Stomach (tissue), 8 donors: ENCODE measurements at regions not wholly inside any gene's neighbourhood (a gene's known extent, or its start where the extent isn't known, plus 50 kb on each side); places are given as distances from the start of the nearest gene placed in this dataset.

Source experiments
- DNase-seq, 2 donors: peaks; one replicate each; pipeline versions ENCODE4 v3.0.0 to v3.0.0-alpha.2; 2013 to 2019
- H3K27ac ChIP-seq, 5 donors: fragments of 200-600 bp in 4 of 5; sonication (generic) in 4 of 5; one replicate each; pipeline ENCODE4 v1.5.1; 2013 to 2019; ENCODE audit warnings: mild to moderate bottlenecking in 1 of 5, moderate library complexity in 1 of 5
- H3K27me3 ChIP-seq, 3 donors: fragments of 200-600 bp; sonication (generic); one replicate each; pipeline ENCODE4 v1.5.1; 2017 to 2019; ENCODE audit warnings: mixed run types in 1 of 3
- H3K36me3 ChIP-seq, 4 donors: fragments of 200-600 bp; sonication (generic); 1 replicate in 3 of 4; 2 replicates in 1 of 4; pipeline ENCODE4 v1.5.1; 2016 to 2019
- H3K4me1 ChIP-seq, 4 donors: fragments of 200-600 bp; sonication (generic); one replicate each; pipeline ENCODE4 v1.5.1; 2016 to 2019
- H3K4me3 ChIP-seq, 4 donors: fragments of 200-600 bp; sonication (generic) in 3 of 4; one replicate each; pipeline ENCODE4 v1.5.1; 2016 to 2019; ENCODE audit warnings: mild to moderate bottlenecking in 1 of 4
- H3K9me3 ChIP-seq, 4 donors: fragments of 200-600 bp; sonication (generic); one replicate each; pipeline ENCODE4 v1.5.1; 2016 to 2019
- CTCF ChIP-seq, 7 experiments: fragments of 450-650 bp in 4 of 7; fragments of 200-600 bp in 3 of 7; sonication (generic) in 3 of 7; IDR thresholded peaks; one replicate each; pipeline ENCODE4 v1.5.1; 2016 to 2019; ENCODE audit warnings: antibody characterized with exemption in 7 of 7, control low read depth in 2 of 7, mild to moderate bottlenecking in 1 of 7
- EP300 ChIP-seq: sonication (generic); formaldehyde crosslinking; IDR thresholded peaks from one replicate; pipeline ENCODE4 v1.6.1; 2017; ENCODE audit warnings: antibody characterized with exemption
- POLR2A ChIP-seq, 4 donors: fragments of 450-650 bp; IDR thresholded peaks; one replicate each; pipeline ENCODE4 v1.6.1; 2016; ENCODE audit warnings: antibody characterized with exemption in 4 of 4, control low read depth in 2 of 4, mild to moderate bottlenecking in 1 of 4, moderate library complexity in 1 of 4
- POLR2AphosphoS5 ChIP-seq, 3 donors: sonication (generic); formaldehyde crosslinking; IDR thresholded peaks; one replicate each; pipeline ENCODE4 v1.6.1; 2016; ENCODE audit warnings: antibody characterized with exemption in 3 of 3
- WGBS, 5 donors: extraction: QIAGEN DNeasy Blood & Tissue Kit in 3 of 5; methylation state at CpG; one replicate each; pipeline versions ENCODE4 v1.1.5 to v1.1.7; 2013 to 2018; 5-methylcytosine and 5-hydroxymethylcytosine counted together
- intact Hi-C: fragments of 100-400 bp; cut with DNase I; formaldehyde crosslinking; loops from one replicate; pipeline ENCODE4 v1.15.1; 2023; ENCODE audit warnings: low total_unique reads
- donor health status: healthy with polysubstance abuse.
- donor health status: Bipolar disorder and iron deficiency.
- donor health status: healthy.

DNA sequence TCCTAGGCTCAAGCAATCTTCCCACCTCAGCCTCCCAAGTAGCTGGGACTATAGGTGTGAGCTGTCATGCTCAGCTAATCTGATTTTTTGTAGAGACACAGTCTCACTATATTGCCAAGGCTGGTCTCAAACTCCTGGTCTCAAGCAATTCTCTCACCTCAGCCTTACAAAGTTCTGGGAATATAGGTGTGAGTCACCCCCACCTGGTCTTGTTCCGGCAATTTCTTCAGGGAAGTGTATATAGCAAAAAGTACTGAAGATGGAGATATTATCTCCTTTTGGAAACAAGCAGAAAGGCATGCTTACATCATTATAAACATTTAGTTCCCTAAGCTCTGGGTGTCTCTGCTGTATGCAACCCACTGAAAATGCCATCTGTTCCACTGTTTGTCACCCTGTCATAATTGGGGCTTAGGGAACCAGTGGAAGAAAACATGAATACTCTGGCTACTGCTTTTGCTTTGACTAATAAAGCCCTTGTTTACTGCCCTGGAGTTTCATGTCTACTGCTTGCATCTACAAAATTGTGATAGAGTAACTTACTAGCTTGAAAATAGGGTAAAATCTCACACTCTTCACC, 940.2 kb downstream of the GALC start:
- no peaks in the 10 kb centered on the region for H3K27me3 ChIP-seq
- DNase-seq: no peak
- 53 to 93% (median 85%) methylated on average over 1 of the region's 1 CpG for WGBS, 5 donors
- H3K4me3 ChIP-seq: no peak overlapping the region
- no peaks in the 10 kb centered on the region for H3K9me3 ChIP-seq
- intact Hi-C loops: no loop called here
- H3K27ac ChIP-seq: no peak overlapping the region
- TF ChIP-seq POLR2AphosphoS5 (IDR thresholded peaks at IDR 0.05) (no peak), CTCF (IDR thresholded peaks at IDR 0.05) (no peak), EP300 (no peak), POLR2A (IDR thresholded peaks at IDR 0.05) (no peak)
- no peaks in the 10 kb centered on the region for H3K4me1 ChIP-seq
- no peaks in the 10 kb centered on the region for H3K36me3 ChIP-seq

- TF ChIP-seq POLR2A (IDR thresholded peaks at IDR 0.05) (no peak), CTCF (IDR thresholded peaks at IDR 0.05) (no peak), EP300 (no peak), POLR2AphosphoS5 (IDR thresholded peaks at IDR 0.05) (no peak)
- Histone ChIP-seq H3K9me3 (no peaks in the 10 kb centered on the region), H3K4me1 (no peaks in the 10 kb centered on the region), H3K4me3 (no peak overlapping the region), H3K27me3 (no peaks in the 10 kb centered on the region), H3K36me3 (no peaks in the 10 kb centered on the region), H3K27ac (no peak overlapping the region)
- DNase-seq: no peak
- 22 to 64% (median 55%) methylated on average over 1 of the region's 1 CpG for WGBS, 5 donors
- intact Hi-C loops: no loop called here
Observed at GRCh38 chr14:87050421-87050820, 942.6 kb downstream of the GALC start.

DNA sequence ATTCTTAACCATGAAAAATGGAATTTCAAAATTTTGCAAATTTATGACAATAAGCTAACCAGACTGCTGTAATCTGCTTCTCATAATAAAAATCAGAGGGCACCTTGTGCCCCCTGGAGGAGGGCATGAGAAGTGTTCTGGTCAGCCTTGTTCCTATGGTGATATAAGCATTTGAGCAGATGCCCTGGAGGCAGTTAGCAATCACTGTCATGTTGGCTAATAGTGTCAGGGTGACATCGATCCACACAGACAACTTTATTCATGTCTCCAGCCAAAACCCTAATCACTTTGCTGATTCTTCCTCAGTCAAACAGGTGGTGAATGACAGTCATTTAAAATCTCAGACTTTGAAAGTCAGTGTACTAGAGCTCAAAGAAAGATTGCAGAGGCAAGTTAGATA, 943.0 kb downstream of the GALC start:
- intact Hi-C loops: no loop called here
- no peaks in the 10 kb centered on the region for H3K4me1 ChIP-seq
- no peaks in the 10 kb centered on the region for H3K27me3 ChIP-seq
- no peak for TF ChIP-seq EP300
- TF ChIP-seq CTCF (IDR thresholded peaks at IDR 0.05): peak in 2 of 7 experiments; percentile 13 to 16
- no peak overlapping the region for H3K27ac ChIP-seq
- H3K9me3 ChIP-seq: no peaks in the 10 kb centered on the region
- peak in 1 of 2 donors; percentile 20 for DNase-seq
- H3K36me3 ChIP-seq: no peaks in the 10 kb centered on the region
- WGBS, 5 donors: 23 to 36% (median 33%) methylated on average over 1 of the region's 1 CpG
- no peak overlapping the region for H3K4me3 ChIP-seq

GRCh38 chr14:87046960-87047359, 946.0 kb downstream of the GALC start:
- WGBS, 5 donors: 59 to 86% (median 65%) methylated on average over 2 of the region's 2 CpGs
- Histone ChIP-seq H3K27me3 (no peaks in the 10 kb centered on the region), H3K36me3 (no peaks in the 10 kb centered on the region), H3K27ac (no peak overlapping the region), H3K4me3 (no peak overlapping the region), H3K9me3 (no peaks in the 10 kb centered on the region), H3K4me1 (no peaks in the 10 kb centered on the region)
- no peak for DNase-seq
- intact Hi-C loops: no loop called here
- TF ChIP-seq EP300 (no peak), POLR2AphosphoS5 (IDR thresholded peaks at IDR 0.05) (no peak), CTCF (IDR thresholded peaks at IDR 0.05) (no peak), POLR2A (IDR thresholded peaks at IDR 0.05) (no peak)
